ENCODE measurements at regions not wholly inside any gene's neighbourhood (a gene's known extent, or its start where the extent isn't known, plus 50 kb on each side); places are given as distances from the start of the nearest gene placed in this dataset.

- peaks cover 0 to 3% (median 2%) of the 10 kb centered on the region in 4 donors for H3K4me1 Mint-ChIP-seq
- CTCF ChIA-PET (ENCODE audit: partially characterized antibody) = no interaction called here
- Histone ChIP-seq H3K27me3 (ENCODE audit: insufficient read depth, low read length) (no peaks in the 10 kb centered on the region), H3K4me3 (ENCODE audit: low read length in 2 of 2) (no peak overlapping the region), H3K4me1 (ENCODE audit: insufficient read depth, low read length) (peaks cover 5% of the 10 kb centered on the region), H3K27ac (ENCODE audit: low read depth, low read length) (no peak overlapping the region), H3K36me3 (ENCODE audit: insufficient read depth, low read length) (no peaks in the 10 kb centered on the region), H3K9me3 (ENCODE audit: control insufficient read depth in 1 of 2, low read length in 2 of 2) (no peaks in the 10 kb centered on the region)
- POLR2A ChIA-PET (ENCODE audit: partially characterized antibody) = no interaction called here
- no peak overlapping the region for H3K27ac Mint-ChIP-seq
- peaks cover 0 to 1% (median 0%) of the 10 kb centered on the region in 8 donors for H3K9me3 Mint-ChIP-seq
- DNase-seq = no peak
- intact Hi-C loops (cut with micrococcal nuclease) = no loop called here
- H3K27me3 Mint-ChIP-seq = no peaks in the 10 kb centered on the region
- no peak overlapping the region for H3K4me3 Mint-ChIP-seq
- H3K36me3 Mint-ChIP-seq = no peaks in the 10 kb centered on the region
Measured at GRCh38 chrX:39931529-39932282, 166.1 kb downstream of the BCOR start.

- H3K9me3 Mint-ChIP-seq = no peaks in the 10 kb centered on the region
- H3K4me1 Mint-ChIP-seq = peaks cover 2 to 14% (median 10%) of the 10 kb centered on the region in 4 donors
- no peaks in the 10 kb centered on the region for H3K36me3 Mint-ChIP-seq
- DNase-seq = no peak
- H3K27ac Mint-ChIP-seq = peak overlapping the region in 1 of 7 donors; percentile 90
- H3K4me1 ChIP-seq (ENCODE audit: insufficient read depth, low read length) = peaks cover 13% of the 10 kb centered on the region
- intact Hi-C loops (cut with micrococcal nuclease) = no loop called here
- no peak overlapping the region for H3K4me3 ChIP-seq (ENCODE audit: low read length in 2 of 2)
- H3K27me3 ChIP-seq (ENCODE audit: insufficient read depth, low read length) = no peaks in the 10 kb centered on the region
- no peak overlapping the region for H3K27ac ChIP-seq (ENCODE audit: low read depth, low read length)
- CTCF ChIA-PET (ENCODE audit: partially characterized antibody) = no interaction called here
- no peaks in the 10 kb centered on the region for H3K36me3 ChIP-seq (ENCODE audit: insufficient read depth, low read length)
- H3K9me3 ChIP-seq (ENCODE audit: control insufficient read depth in 1 of 2, low read length in 2 of 2) = no peaks in the 10 kb centered on the region
- POLR2A ChIA-PET (ENCODE audit: partially characterized antibody) = interaction anchor here (1.4 kb wide), 1 partner anchor 71 kb away, joined by 3 read pairs; no protein-coding TSS in a partner anchor
- no peak overlapping the region for H3K4me3 Mint-ChIP-seq
- no peaks in the 10 kb centered on the region for H3K27me3 Mint-ChIP-seq
Measured at GRCh38 chrX:39935411-39936064, 162.2 kb downstream of the BCOR start.

GRCh38 chrX:39936886-39937770, 160.6 kb downstream of the BCOR start:
- H3K27me3 ChIP-seq (ENCODE audit: insufficient read depth, low read length) = no peaks in the 10 kb centered on the region
- H3K27ac Mint-ChIP-seq = peak overlapping the region; percentile 83 to 90 (median 87)
- peaks cover 2 to 14% (median 10%) of the 10 kb centered on the region in 4 donors for H3K4me1 Mint-ChIP-seq
- intact Hi-C loops (cut with micrococcal nuclease) = no loop called here
- ChIA-PET POLR2A (ENCODE audit: partially characterized antibody) (interaction anchor here (1.2 to 1.4 kb wide), 2 partner anchors 69 to 82 kb away, joined by 3 to 4 read pairs; no protein-coding TSS in a partner anchor), CTCF (ENCODE audit: partially characterized antibody) (no interaction called here)
- no peaks in the 10 kb centered on the region for H3K27me3 Mint-ChIP-seq
- H3K4me3 Mint-ChIP-seq = peak overlapping the region; percentile 70 to 92 (median 81)
- peaks cover 13% of the 10 kb centered on the region for H3K4me1 ChIP-seq (ENCODE audit: insufficient read depth, low read length)
- DNase-seq = peak in 4 of 5 donors; percentile 4 to 15 (median 8)
- no peaks in the 10 kb centered on the region for H3K36me3 ChIP-seq (ENCODE audit: insufficient read depth, low read length)
- H3K9me3 ChIP-seq (ENCODE audit: control insufficient read depth in 1 of 2, low read length in 2 of 2) = no peaks in the 10 kb centered on the region
- no peaks in the 10 kb centered on the region for H3K36me3 Mint-ChIP-seq
- peak overlapping the region; percentile 11 to 40 for H3K4me3 ChIP-seq (ENCODE audit: low read length in 2 of 2)
- peak overlapping the region; percentile 24 for H3K27ac ChIP-seq (ENCODE audit: low read depth, low read length)
- H3K9me3 Mint-ChIP-seq = no peaks in the 10 kb centered on the region

GRCh38 chrX:39938466-39938865, 159.3 kb downstream of the BCOR start:
- Histone ChIP-seq H3K4me3 (ENCODE audit: low read length in 2 of 2) (no peak overlapping the region), H3K27me3 (ENCODE audit: insufficient read depth, low read length) (no peaks in the 10 kb centered on the region), H3K27ac (ENCODE audit: low read depth, low read length) (no peak overlapping the region), H3K4me1 (ENCODE audit: insufficient read depth, low read length) (peaks cover 13% of the 10 kb centered on the region), H3K36me3 (ENCODE audit: insufficient read depth, low read length) (no peaks in the 10 kb centered on the region), H3K9me3 (ENCODE audit: control insufficient read depth in 1 of 2, low read length in 2 of 2) (no peaks in the 10 kb centered on the region)
- DNase-seq = no peak
- intact Hi-C loops (cut with micrococcal nuclease) = no loop called here
- Mint-ChIP-seq H3K4me3 (no peak overlapping the region), H3K9me3 (peaks cover 0 to 4% (median 2%) of the 10 kb centered on the region in 8 donors), H3K27me3 (no peaks in the 10 kb centered on the region), H3K36me3 (no peaks in the 10 kb centered on the region), H3K27ac (peak overlapping the region in 2 of 7 donors; percentile 71 to 84), H3K4me1 (peaks cover 2 to 14% (median 10%) of the 10 kb centered on the region in 4 donors)
- ChIA-PET POLR2A (ENCODE audit: partially characterized antibody) (no interaction called here), CTCF (ENCODE audit: partially characterized antibody) (no interaction called here)

GRCh38 chrX:39939678-39940077, 158.1 kb downstream of the BCOR start:
- CTCF ChIA-PET (ENCODE audit: partially characterized antibody) = no interaction called here
- Histone ChIP-seq H3K4me3 (ENCODE audit: low read length in 2 of 2) (no peak overlapping the region), H3K9me3 (ENCODE audit: control insufficient read depth in 1 of 2, low read length in 2 of 2) (no peaks in the 10 kb centered on the region), H3K27me3 (ENCODE audit: insufficient read depth, low read length) (no peaks in the 10 kb centered on the region), H3K4me1 (ENCODE audit: insufficient read depth, low read length) (peaks cover 13% of the 10 kb centered on the region), H3K27ac (ENCODE audit: low read depth, low read length) (no peak overlapping the region), H3K36me3 (ENCODE audit: insufficient read depth, low read length) (no peaks in the 10 kb centered on the region)
- intact Hi-C loops (cut with micrococcal nuclease) = no loop called here
- Mint-ChIP-seq H3K4me1 (peaks cover 2 to 14% (median 10%) of the 10 kb centered on the region in 4 donors), H3K9me3 (peaks cover 0 to 8% (median 3%) of the 10 kb centered on the region in 8 donors), H3K27me3 (no peaks in the 10 kb centered on the region), H3K4me3 (no peak overlapping the region), H3K27ac (no peak overlapping the region), H3K36me3 (no peaks in the 10 kb centered on the region)
- POLR2A ChIA-PET (ENCODE audit: partially characterized antibody) = no interaction called here
- DNase-seq = no peak

GRCh38 chrX:39941332-39941920, 156.3 kb downstream of the BCOR start:
- H3K27ac ChIP-seq (ENCODE audit: low read depth, low read length) = no peak overlapping the region
- H3K4me3 ChIP-seq (ENCODE audit: low read length in 2 of 2) = no peak overlapping the region
- POLR2A ChIA-PET (ENCODE audit: partially characterized antibody) = no interaction called here
- H3K9me3 ChIP-seq (ENCODE audit: control insufficient read depth in 1 of 2, low read length in 2 of 2) = no peaks in the 10 kb centered on the region
- peaks cover 0 to 8% (median 3%) of the 10 kb centered on the region in 8 donors for H3K9me3 Mint-ChIP-seq
- H3K36me3 ChIP-seq (ENCODE audit: insufficient read depth, low read length) = no peaks in the 10 kb centered on the region
- no peak overlapping the region for H3K27ac Mint-ChIP-seq
- no peaks in the 10 kb centered on the region for H3K36me3 Mint-ChIP-seq
- DNase-seq = no peak
- peaks cover 2 to 14% (median 9%) of the 10 kb centered on the region in 4 donors for H3K4me1 Mint-ChIP-seq
- CTCF ChIA-PET (ENCODE audit: partially characterized antibody) = no interaction called here
- H3K4me3 Mint-ChIP-seq = no peak overlapping the region
- H3K27me3 Mint-ChIP-seq = no peaks in the 10 kb centered on the region
- H3K4me1 ChIP-seq (ENCODE audit: insufficient read depth, low read length) = peaks cover 11% of the 10 kb centered on the region
- H3K27me3 ChIP-seq (ENCODE audit: insufficient read depth, low read length) = no peaks in the 10 kb centered on the region
- intact Hi-C loops (cut with micrococcal nuclease) = no loop called here

Data from CD4-positive, alpha-beta memory T cell (primary cell).